CD4-positive, alpha-beta T cell treated with Interleukin-6 at 100 ng/mL for 8 hours (primary cell): ENCODE measurements at regions not wholly inside any gene's neighbourhood (a gene's known extent, or its start where the extent isn't known, plus 50 kb on each side); places are given as distances from the start of the nearest gene placed in this dataset.
"Not testable (repeated sequence)": the region's sequence is repeated elsewhere in the genome, so short reads cannot be mapped to it uniquely, and the experiment has no call there.

Experiments used
- DNase-seq: peaks from one replicate; pipeline ENCODE4 v3.0.0-alpha.2; 2020; ENCODE audit warnings: mixed read lengths, low spot score

DNA sequence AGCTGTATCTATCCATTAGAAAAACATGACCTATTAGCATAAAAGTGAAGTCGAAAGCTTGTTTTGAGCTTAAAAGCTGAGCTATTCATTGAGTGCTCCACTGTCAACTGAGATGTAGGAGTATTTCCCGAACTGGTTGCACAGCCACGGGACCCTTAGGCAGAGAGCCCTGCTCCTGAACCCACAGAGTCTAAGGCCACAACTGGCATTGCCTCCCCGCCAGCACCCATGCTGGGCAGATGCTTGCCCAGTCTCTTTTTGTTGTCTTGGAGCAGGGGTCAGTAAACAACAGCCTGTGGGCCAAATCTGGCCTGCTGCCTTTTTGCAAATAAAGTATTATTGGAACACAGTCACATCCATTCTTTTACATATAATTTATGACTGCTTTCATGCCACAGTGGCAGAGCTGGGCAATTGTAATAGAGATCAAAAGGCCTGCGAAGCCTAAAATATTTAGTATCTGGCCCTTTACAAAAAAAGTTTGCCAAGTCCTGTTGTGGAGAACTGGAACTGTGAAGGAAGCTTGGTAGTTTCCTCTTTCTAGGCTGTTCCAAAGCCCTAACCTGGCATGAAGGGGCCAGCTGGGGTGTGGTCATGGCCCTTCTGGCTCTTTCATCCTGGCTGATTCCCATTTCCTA, 58.4 kb upstream of the WAPL start:
- DNase-seq: no peak

DNA sequence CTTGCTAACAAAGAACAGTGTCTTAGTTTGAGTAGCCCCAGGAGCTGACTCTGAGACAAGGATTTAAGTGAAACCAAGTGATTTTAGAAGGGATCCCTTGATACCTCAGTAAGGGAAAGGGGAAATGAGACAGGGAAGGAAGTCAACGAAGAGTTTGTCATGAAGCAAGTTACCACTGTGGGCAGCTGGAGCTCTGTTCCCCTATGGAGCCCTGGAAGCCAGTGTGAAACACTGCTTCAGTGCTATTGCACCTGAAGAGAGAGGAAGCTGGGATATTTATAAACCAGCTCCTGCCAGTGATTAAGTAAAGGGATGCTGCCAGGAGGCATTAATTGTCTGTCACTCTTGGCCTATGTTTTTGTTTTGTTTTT, 58.9 kb upstream of the WAPL start:
- DNase-seq: no peak

DNA sequence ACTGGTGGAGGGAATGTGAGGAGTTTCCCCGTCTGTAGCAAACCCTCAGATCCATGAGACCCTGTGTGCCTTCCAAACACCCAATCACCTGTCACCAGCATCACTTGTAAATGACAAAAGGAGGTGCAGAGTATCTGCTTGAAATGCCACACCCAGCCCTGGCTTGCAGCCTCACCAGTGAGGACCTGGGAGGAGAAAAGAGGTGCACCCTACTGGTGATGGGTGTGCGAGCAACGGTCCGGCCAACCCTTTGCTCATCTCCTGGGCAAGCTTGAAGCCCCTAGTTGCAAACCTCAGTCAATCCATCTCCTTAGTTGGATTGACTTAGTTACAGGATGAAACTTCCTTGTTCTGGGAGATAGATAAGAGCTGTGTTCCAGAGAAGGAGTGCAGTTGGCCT, 62.4 kb upstream of the WAPL start:
- no peak for DNase-seq

- peak; percentile 73 for DNase-seq
Observed at GRCh38 chr10:86585037-86585929, 63.7 kb upstream of the WAPL start.

DNA sequence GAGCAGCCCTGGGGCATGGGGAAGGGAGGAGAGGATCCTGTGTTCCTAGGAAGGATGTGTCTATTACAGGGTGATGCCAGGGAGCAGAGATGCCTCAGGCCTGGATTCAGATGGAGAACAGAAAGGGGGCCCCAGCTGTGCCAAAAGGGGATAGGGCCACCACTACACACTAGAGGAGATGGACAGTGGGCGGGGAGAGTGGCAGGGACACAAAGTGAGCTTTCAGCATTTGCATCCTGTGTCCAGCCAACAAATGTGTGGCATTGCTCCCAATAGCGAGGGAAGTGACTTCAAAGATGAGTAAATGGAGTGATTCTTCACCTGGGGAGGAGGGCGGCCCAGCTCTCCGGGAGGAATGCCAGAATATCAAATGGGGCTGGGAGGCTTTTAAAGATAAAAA, 64.9 kb upstream of the WAPL start:
- DNase-seq: no peak

DNA sequence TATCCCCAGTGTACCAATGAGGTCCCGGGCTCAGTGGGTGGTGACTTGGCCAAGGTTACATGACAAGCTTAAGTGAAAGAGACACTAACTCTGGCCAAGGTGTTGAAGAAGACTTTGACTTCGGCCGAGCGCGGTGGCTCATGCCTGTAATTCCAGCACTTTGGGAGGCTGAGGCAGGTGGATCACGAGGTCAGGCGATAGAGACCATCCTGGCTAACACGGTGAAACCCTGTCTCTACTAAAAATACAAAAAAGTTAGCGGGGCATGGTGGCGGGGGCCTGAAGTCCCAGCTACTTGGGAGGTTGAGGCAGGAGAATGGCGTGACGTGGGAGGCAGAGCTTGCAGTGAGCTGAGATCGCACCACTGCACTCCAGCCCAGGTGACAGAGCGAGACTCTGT, 65.6 kb upstream of the OPN4 start:
- not testable (repeated sequence) for DNase-seq

DNA sequence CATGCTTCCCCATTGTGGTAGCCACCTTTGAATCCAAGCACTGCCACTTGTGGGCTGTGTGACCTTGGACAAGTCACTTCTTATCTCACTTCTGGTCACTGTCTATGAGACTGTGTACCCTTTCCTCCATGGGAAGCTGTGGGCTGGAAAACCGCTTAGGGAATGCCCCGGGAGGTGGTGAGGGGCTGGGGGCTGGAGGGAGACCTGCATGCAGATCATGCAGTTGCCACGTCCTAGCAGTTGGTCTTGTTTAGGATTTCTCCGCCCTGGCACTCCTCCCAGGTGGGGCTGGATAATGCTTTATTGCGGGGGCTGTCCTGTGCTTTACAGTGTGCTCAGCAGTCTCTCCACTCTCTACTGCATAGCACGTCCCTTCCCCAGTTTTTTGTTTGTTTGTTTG, 62.9 kb upstream of the OPN4 start:
- no peak for DNase-seq

GRCh38 chr10:86592413-86592812, 61.9 kb upstream of the OPN4 start:
- DNase-seq: no peak

- no peak for DNase-seq
Observed at GRCh38 chr10:86594535-86594934, 59.8 kb upstream of the OPN4 start.

DNA sequence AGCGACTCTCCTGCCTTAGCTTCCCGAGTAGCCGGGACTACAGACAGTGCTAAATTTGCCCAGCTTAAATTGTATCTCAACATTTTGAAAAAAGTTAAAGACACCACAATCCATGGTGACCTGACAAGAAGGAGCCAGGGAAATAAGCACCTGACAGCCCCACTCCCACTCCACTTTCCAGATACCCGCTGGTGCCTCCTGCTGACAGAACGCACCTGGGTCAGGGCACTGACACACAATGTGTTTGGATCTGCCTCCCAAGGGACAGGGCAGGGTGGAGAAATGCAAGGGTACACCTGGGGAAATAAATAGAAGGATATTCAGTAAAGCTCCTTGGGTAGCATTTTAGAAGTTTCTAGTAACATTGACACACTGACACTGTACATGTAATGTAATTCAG, 58.9 kb upstream of the OPN4 start:
- DNase-seq: no peak

DNA sequence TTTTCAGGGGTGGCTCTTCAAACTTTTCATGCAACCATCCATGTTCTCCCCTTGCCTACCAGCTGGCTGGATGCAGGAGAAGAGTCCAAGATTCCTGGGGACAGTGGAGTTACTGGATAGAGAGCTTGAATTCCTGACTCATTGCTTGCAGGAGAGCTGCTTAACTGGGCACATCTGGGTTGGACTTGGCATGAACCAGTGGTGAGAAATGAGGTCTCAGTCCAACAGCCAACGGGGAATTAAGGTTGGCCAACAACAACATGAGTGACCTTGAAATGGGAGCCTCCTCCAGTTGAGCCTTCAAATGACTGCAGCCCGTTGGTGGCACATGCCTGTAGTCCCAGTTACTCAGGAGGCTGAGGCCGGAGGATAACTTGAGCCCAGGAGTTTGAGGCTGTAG, 58.1 kb upstream of the OPN4 start:
- no peak for DNase-seq

DNA sequence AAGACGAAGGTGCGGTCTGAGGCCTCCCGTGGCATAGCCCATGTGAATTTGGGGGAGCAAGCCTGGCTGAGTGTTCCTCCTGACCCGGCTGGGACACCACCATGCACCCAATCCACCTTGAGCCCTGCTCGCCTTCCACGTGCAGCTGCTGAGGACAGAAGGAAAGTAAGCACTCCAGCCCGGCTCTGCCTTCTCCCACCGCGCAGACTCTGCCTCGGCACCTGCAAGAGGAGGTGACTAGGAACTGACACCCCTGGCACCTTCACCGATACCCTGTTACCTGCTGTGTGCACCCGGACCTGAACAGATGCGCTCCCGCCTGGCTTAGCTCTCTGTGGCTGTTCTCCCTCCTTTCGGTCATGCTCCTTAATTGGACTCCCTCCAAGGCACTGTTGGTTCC, 57.0 kb upstream of the OPN4 start:
- no peak for DNase-seq

DNA sequence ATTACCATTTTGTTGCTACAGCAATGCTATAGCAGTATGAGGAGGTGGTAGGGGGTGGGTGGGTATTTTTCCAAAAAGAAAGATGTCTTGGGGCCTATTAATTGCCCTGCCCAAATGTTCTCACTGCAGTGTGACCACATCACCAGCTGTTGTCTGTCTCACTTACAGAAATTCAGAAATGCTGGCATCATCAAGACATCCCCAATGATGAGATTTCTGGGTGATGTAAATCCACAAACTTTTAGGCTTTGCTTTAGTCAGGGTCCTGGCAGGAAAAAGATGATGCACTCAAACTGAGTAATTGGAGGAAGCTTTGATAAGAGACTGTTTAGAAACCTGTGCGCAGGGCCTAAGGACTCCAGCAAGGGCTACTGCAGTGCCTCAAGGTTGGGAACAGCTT, 56.2 kb upstream of the OPN4 start:
- no peak for DNase-seq

DNA sequence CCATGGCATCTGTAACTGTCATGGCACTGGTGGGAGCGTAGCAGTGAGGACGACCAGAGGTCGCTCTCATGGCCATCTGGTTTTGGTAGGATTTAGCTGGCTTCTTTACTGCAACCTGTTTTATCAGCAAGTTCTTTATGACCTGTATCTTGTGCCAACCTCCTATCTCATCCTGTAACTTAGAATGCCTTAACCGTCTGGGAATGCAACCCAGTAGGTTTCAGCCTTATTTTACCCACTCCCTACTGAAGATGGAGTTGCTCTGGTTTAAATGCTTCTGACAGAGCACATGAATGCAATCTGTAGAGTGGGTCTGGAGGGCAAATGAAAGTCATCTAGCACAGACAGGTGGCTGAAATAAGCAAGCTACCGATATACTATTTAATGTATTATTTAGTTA, 55.3 kb upstream of the OPN4 start:
- no peak for DNase-seq

DNA sequence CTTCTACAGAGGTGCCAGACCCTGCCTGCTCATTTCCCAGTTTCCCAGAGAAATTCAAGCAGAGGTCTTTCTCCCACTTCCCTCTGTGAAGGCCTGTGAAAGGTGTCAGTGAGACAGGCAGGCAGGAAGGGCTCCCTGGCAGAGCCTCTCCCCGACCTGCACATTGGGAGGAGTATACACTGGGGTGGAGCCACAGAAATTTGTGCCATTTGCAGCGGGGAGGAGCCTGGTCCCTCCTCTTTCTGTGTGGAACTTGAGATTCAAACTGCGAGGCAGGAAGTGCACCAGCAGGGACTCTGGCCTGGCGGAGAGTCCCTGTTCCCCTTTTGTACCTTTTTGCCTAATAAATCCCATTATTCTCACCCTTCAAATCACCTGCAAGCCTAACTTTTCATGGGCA, 54.6 kb upstream of the OPN4 start:
- DNase-seq: no peak

DNA sequence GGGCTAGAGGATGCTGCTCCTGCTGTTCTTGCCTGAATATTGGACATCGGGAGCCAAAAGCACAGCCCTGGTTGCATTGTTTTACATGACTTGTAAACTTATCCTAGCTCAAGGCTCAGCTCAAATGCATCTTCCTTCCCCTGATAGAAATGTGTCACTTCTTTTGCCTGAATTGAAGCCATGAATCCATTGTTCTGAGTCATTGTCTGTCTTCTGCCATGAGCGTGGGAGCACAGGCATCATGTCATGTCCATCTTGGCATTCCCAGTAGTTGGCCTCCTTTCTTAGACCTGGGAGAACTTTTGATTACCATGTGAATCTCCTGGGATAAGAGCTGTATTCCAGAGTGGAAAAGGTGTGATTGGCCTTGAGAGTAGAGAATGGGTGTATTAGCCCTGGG, 54.1 kb upstream of the OPN4 start:
- no peak for DNase-seq

DNA sequence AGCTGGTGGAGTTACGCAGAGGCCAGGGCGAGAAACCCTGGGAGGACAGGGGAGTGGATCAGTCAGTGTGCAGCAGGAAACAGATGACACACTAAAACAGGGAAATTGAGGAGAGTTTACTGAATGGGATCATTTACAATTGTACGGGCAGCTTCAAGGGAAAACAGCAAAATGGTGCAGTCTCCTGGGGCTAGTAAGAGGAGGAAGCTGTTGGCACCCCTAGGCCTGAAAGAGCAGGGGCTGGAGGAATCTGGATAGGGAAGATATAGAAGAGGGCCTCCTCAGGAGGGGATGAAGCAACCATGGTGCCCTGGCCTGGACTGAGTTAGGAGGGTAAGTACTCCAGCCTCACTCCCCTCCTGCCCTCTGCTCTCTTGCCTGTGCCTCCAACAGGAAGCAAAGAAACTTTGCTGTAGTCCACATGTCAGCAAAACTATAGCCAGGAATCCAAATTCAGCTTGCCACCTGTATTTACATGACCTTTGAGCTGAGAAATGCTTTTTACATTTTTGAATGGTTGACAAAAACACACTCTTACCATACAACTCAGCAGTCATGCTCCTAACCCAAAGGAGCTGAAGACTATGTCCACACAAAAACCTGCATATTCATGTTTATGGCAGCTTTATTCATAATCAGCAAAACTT, 52.3 kb upstream of the OPN4 start:
- no peak for DNase-seq

- no peak for DNase-seq
Observed at GRCh38 chr10:86603256-86603655, 51.1 kb upstream of the OPN4 start.
